CD14-positive monocyte (primary cell): ENCODE measurements at regions not wholly inside any gene's neighbourhood (a gene's known extent, or its start where the extent isn't known, plus 50 kb on each side); places are given as distances from the start of the nearest gene placed in this dataset.

Experiments used
- DNase-seq, 3 donors: peaks; one replicate each; pipeline ENCODE4 v3.0.0-alpha.2; 2011 to 2022
- H2AFZ ChIP-seq: 2 replicates; pipeline ENCODE4 v1.6.0; 2012; ENCODE audit warnings: mild to moderate bottlenecking, low read depth, low read length, inconsistent platforms; ENCODE audit not compliant: insufficient read depth, poor library complexity, severe bottlenecking
- H3K27ac ChIP-seq, 2 donors: 1 replicate in 1 of 2; 2 replicates in 1 of 2; pipeline ENCODE4 v1.5.1; 2012 to 2013; ENCODE audit warnings: low read length in 2 of 2, control low read depth in 1 of 2, inconsistent platforms in 1 of 2, low read depth in 1 of 2, mild to moderate bottlenecking in 1 of 2
- H3K27me3 ChIP-seq, 2 donors: one replicate each; pipeline versions ENCODE4 v1.6.0 to v1.6.1; 2011 to 2013; ENCODE audit warnings: low read length in 2 of 2; ENCODE audit not compliant: control insufficient read depth in 2 of 2, insufficient read depth in 2 of 2
- H3K36me3 ChIP-seq, 2 donors: replicated peaks in 1 of 2; 1 replicate in 1 of 2; 2 replicates in 1 of 2; pipeline versions ENCODE4 v1.5.1 to v1.6.1; 2012 to 2013; ENCODE audit warnings: low read length in 2 of 2, control low read depth in 1 of 2, inconsistent platforms in 1 of 2, mild to moderate bottlenecking in 1 of 2; ENCODE audit not compliant: insufficient read depth in 2 of 2, control insufficient read depth in 1 of 2
- H3K4me1 ChIP-seq, 2 donors: 1 replicate in 1 of 2; 2 replicates in 1 of 2; pipeline versions ENCODE4 v1.5.1 to v1.6.1; 2012 to 2013; ENCODE audit warnings: low read length in 2 of 2, control low read depth in 1 of 2, inconsistent platforms in 1 of 2, mild to moderate bottlenecking in 1 of 2, moderate library complexity in 1 of 2; ENCODE audit not compliant: insufficient read depth in 2 of 2, control insufficient read depth in 1 of 2
- H3K4me2 ChIP-seq: replicated peaks from 2 replicates; pipeline ENCODE3; 2012; ENCODE audit warnings: low read length, moderate library complexity, mild to moderate bottlenecking; ENCODE audit not compliant: poor library complexity, severe bottlenecking; ENCODE audit errors: extremely low read depth
- H3K4me3 ChIP-seq, 3 experiments: fragments of 200-600 bp in 1 of 3; sonication (generic) in 1 of 3; replicated peaks in 1 of 3; 1 replicate in 2 of 3; 2 replicates in 1 of 3; pipeline ENCODE4 v1.5.1; 2011 to 2013; ENCODE audit warnings: low read length in 3 of 3, mild to moderate bottlenecking in 3 of 3, control low read depth in 2 of 3, low read depth in 2 of 3, inconsistent platforms in 1 of 3, moderate library complexity in 1 of 3
- H3K79me2 ChIP-seq: 2 replicates; pipeline ENCODE4 v1.6.0; 2012; ENCODE audit warnings: mild to moderate bottlenecking, control low read depth, inconsistent platforms, low read length, moderate library complexity; ENCODE audit not compliant: insufficient read depth
- H3K9ac ChIP-seq: 2 replicates; pipeline ENCODE4 v1.6.0; 2017; ENCODE audit warnings: low read length, mild to moderate bottlenecking; ENCODE audit not compliant: insufficient read depth, poor library complexity, severe bottlenecking
- H3K9me3 ChIP-seq, 2 donors: replicated peaks in 1 of 2; 1 replicate in 1 of 2; 2 replicates in 1 of 2; pipeline versions ENCODE4 v1.5.1 to v1.6.1; 2012 to 2013; ENCODE audit warnings: low read length in 2 of 2, control low read depth in 1 of 2; ENCODE audit not compliant: control insufficient read depth in 1 of 2, insufficient read depth in 1 of 2
- H4K20me1 ChIP-seq: 2 replicates; pipeline ENCODE4 v1.6.0; 2012; ENCODE audit warnings: mild to moderate bottlenecking, low read length, control low read depth, moderate library complexity; ENCODE audit not compliant: insufficient read depth
- H3K27ac Mint-ChIP-seq, 7 donors: one replicate each; pipeline ENCODE4 v1.8.0; 2020; ENCODE audit warnings: mild to moderate bottlenecking in 7 of 7, mixed read lengths in 7 of 7, moderate library complexity in 6 of 7, inconsistent platforms in 2 of 7
- H3K27me3 Mint-ChIP-seq, 3 donors: one replicate each; pipeline ENCODE4 v1.8.0; 2021 to 2022; ENCODE audit warnings: low read depth in 3 of 3, mild to moderate bottlenecking in 3 of 3, mixed read lengths in 3 of 3, moderate library complexity in 3 of 3, inconsistent platforms in 1 of 3
- H3K36me3 Mint-ChIP-seq, 2 donors: one replicate each; pipeline ENCODE4 v1.8.0; 2020; ENCODE audit warnings: mixed read lengths in 2 of 2, inconsistent platforms in 1 of 2, mild to moderate bottlenecking in 1 of 2
- H3K4me1 Mint-ChIP-seq: one replicate; pipeline ENCODE4 v1.8.0; 2020; ENCODE audit warnings: mild to moderate bottlenecking, mixed read lengths
- H3K4me3 Mint-ChIP-seq, 2 donors: one replicate each; pipeline ENCODE4 v1.8.0; 2020; ENCODE audit warnings: mild to moderate bottlenecking in 2 of 2, mixed read lengths in 2 of 2, moderate library complexity in 1 of 2
- H3K9me3 Mint-ChIP-seq, 7 donors: one replicate each; pipeline ENCODE4 v1.8.0; 2020 to 2022; ENCODE audit warnings: mixed read lengths in 7 of 7, mild to moderate bottlenecking in 6 of 7, moderate library complexity in 6 of 7, inconsistent platforms in 2 of 7
- CTCF ChIP-seq: fragments of 200-600 bp; IDR thresholded peaks from one replicate; pipeline ENCODE4 v1.8.0; 2022; ENCODE audit warnings: antibody characterized with exemption, mild to moderate bottlenecking
- WGBS: methylation state at CpG from one replicate; pipeline ENCODE4 v1.1.5; 2013; ENCODE audit warnings: missing lambda C conversion rate; ENCODE audit not compliant: insufficient coverage; 5-methylcytosine and 5-hydroxymethylcytosine counted together
- intact Hi-C, 2 donors: fragments of 100-400 bp; cut with micrococcal nuclease; formaldehyde crosslinking; loops; one replicate each; pipeline versions ENCODE4 v1.15.0 to v1.15.1; 2023

GRCh38 chr5:44740660-44741059 is 68.1 kb upstream of the MRPS30 start:
- H3K4me3 Mint-ChIP-seq, result no peak overlapping the region
- no peak overlapping the region for H3K9ac ChIP-seq
- no peaks in the 10 kb centered on the region for H3K36me3 ChIP-seq
- no peaks in the 10 kb centered on the region for H3K27me3 Mint-ChIP-seq
- H3K27ac Mint-ChIP-seq, result no peak overlapping the region
- no peak for DNase-seq
- H3K27ac ChIP-seq, result no peak overlapping the region
- H3K9me3 ChIP-seq, result no peaks in the 10 kb centered on the region
- no peaks in the 10 kb centered on the region for H3K36me3 Mint-ChIP-seq
- intact Hi-C loops, result no loop called here
- no peaks in the 10 kb centered on the region for H4K20me1 ChIP-seq
- no peaks in the 10 kb centered on the region for H3K4me1 ChIP-seq
- H3K4me3 ChIP-seq, result no peak overlapping the region
- peaks cover 0 to 4% (median 0%) of the 10 kb centered on the region in 7 donors for H3K9me3 Mint-ChIP-seq
- H3K4me1 Mint-ChIP-seq, result no peaks in the 10 kb centered on the region
- H3K4me2 ChIP-seq, result no peak overlapping the region
- TF ChIP-seq CTCF, result no peak
- H3K79me2 ChIP-seq, result no peaks in the 10 kb centered on the region
- no peaks in the 10 kb centered on the region for H3K27me3 ChIP-seq
- H2AFZ ChIP-seq, result no peak overlapping the region

DNA sequence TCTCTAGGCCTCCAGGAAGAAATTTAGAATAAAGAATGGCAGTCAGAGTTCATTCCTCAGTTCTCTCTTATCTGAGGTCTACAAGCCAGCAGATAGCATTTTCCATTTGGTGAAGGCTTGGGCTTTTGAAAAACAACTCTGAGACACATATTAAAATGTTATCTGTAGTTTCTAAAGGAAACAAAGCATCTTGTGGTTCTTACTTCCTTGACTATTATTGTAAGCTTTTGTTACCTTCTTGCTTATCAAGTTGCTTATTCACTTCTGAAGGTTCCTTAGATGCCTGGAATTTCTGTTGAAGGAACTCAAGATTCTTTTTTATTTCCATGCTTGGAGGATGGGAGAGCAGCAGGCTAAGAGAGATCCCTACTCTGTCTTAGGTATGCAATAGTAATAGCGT is 79.2 kb upstream of the MRPS30 start:
- no peak overlapping the region for H3K4me3 Mint-ChIP-seq
- H3K4me1 Mint-ChIP-seq, result no peaks in the 10 kb centered on the region
- WGBS, result no CpG with 5 or more reads among the region's 1 CpG
- H3K9me3 ChIP-seq, result peaks cover 0 to 3% of the 10 kb centered on the region in 2 donors
- no peaks in the 10 kb centered on the region for H4K20me1 ChIP-seq
- intact Hi-C loops, result no loop called here
- no peak for TF ChIP-seq CTCF
- no peaks in the 10 kb centered on the region for H3K27me3 ChIP-seq
- H3K36me3 Mint-ChIP-seq, result no peaks in the 10 kb centered on the region
- H3K9me3 Mint-ChIP-seq, result peaks cover 0 to 8% (median 3%) of the 10 kb centered on the region in 7 donors
- no peak overlapping the region for H3K9ac ChIP-seq
- no peaks in the 10 kb centered on the region for H3K36me3 ChIP-seq
- H3K4me3 ChIP-seq, result no peak overlapping the region
- no peaks in the 10 kb centered on the region for H3K4me1 ChIP-seq
- no peak overlapping the region for H3K4me2 ChIP-seq
- no peak overlapping the region for H2AFZ ChIP-seq
- no peak overlapping the region for H3K27ac ChIP-seq
- H3K27me3 Mint-ChIP-seq, result peaks cover 0 to 2% (median 0%) of the 10 kb centered on the region in 3 donors
- DNase-seq, result no peak
- no peaks in the 10 kb centered on the region for H3K79me2 ChIP-seq
- no peak overlapping the region for H3K27ac Mint-ChIP-seq
